Breast epithelium (tissue), 3 donors: ENCODE measurements at regions not wholly inside any gene's neighbourhood (a gene's known extent, or its start where the extent isn't known, plus 50 kb on each side); places are given as distances from the start of the nearest gene placed in this dataset.

Experiments
- CTCF ChIP-seq, 3 donors: fragments of 450-650 bp; IDR thresholded peaks; one replicate each; pipeline ENCODE4 v1.5.1; 2016 to 2017; ENCODE audit warnings: antibody characterized with exemption in 3 of 3, mild to moderate bottlenecking in 3 of 3, moderate library complexity in 3 of 3
- POLR2A ChIP-seq: fragments of 450-650 bp; IDR thresholded peaks from one replicate; pipeline ENCODE4 v1.6.1; 2016; ENCODE audit warnings: antibody characterized with exemption, mild to moderate bottlenecking, moderate library complexity
- POLR2AphosphoS5 ChIP-seq, 3 donors: sonication (generic); formaldehyde crosslinking; IDR thresholded peaks; one replicate each; pipeline ENCODE4 v1.6.1; 2017; ENCODE audit warnings: antibody characterized with exemption in 3 of 3

GRCh38 chr10:3460420-3461128 lies 288.0 kb upstream of the PITRM1 start:
- no peak for TF ChIP-seq POLR2AphosphoS5 (IDR thresholded peaks at IDR 0.05)
- TF ChIP-seq CTCF (IDR thresholded peaks at IDR 0.05) = no peak
- TF ChIP-seq POLR2A = no peak
